ENCODE measurements at regions not wholly inside any gene's neighbourhood (a gene's known extent, or its start where the extent isn't known, plus 50 kb on each side); places are given as distances from the start of the nearest gene placed in this dataset.

DNA sequence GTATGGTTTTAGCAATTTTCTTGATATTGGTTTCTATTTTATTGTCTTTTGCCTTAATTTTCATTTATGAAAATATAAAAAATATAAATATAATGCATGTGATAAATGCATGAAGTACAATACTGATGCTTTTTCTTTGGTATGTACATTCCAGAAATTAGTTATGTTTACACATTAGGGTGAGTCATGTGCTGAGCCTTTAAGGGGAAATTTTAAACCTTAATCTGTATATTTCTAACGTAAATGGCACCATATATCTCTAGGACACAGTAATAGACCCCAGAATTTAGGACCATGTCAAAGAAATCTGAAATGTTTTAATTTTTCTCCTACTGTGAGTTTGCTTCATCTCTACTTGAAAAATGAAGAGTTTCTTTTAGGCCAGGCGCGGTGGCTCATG lies 117.8 kb upstream of the SPRY1 start:
- no peak for TF ChIP-seq EZH2phosphoT487 (IDR thresholded peaks at IDR 0.05; ENCODE audit: borderline replicate concordance, low read length)
- TF ChIP-seq, protein P1, sequence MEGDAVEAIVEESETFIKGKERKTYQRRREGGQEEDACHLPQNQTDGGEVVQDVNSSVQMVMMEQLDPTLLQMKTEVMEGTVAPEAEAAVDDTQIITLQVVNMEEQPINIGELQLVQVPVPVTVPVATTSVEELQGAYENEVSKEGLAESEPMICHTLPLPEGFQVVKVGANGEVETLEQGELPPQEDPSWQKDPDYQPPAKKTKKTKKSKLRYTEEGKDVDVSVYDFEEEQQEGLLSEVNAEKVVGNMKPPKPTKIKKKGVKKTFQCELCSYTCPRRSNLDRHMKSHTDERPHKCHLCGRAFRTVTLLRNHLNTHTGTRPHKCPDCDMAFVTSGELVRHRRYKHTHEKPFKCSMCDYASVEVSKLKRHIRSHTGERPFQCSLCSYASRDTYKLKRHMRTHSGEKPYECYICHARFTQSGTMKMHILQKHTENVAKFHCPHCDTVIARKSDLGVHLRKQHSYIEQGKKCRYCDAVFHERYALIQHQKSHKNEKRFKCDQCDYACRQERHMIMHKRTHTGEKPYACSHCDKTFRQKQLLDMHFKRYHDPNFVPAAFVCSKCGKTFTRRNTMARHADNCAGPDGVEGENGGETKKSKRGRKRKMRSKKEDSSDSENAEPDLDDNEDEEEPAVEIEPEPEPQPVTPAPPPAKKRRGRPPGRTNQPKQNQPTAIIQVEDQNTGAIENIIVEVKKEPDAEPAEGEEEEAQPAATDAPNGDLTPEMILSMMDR (IDR thresholded peaks at IDR 0.05; ENCODE audit: low read depth, low read length, poor library complexity, severe bottlenecking), result no peak
- Histone ChIP-seq H3K27ac (ENCODE audit: low read depth, low read length) (no peak overlapping the region), H3K4me3 (ENCODE audit: low read length) (no peak overlapping the region), H3K4me2 (ENCODE audit: low read length) (no peak overlapping the region), H3K4me1 (ENCODE audit: control insufficient read depth, low read length) (no peaks in the 10 kb centered on the region), H3K9me2 (replicated peaks; ENCODE audit: control insufficient read depth, low read length) (no peaks in the 10 kb centered on the region), H3F3A (ENCODE audit: control insufficient read depth, insufficient read depth) (no peaks in the 10 kb centered on the region), H3K36me3 (ENCODE audit: control insufficient read depth, low read length) (no peaks in the 10 kb centered on the region), H4K20me1 (ENCODE audit: control insufficient read depth, insufficient read depth, low read depth, low read length) (no peaks in the 10 kb centered on the region), H3K9me3 (ENCODE audit: control insufficient read depth, insufficient read depth, low read length) (no peaks in the 10 kb centered on the region), H3K79me2 (ENCODE audit: control insufficient read depth, low read length) (no peaks in the 10 kb centered on the region), H3K27me3 (ENCODE audit: control insufficient read depth, low read length) (no peaks in the 10 kb centered on the region)

DNA sequence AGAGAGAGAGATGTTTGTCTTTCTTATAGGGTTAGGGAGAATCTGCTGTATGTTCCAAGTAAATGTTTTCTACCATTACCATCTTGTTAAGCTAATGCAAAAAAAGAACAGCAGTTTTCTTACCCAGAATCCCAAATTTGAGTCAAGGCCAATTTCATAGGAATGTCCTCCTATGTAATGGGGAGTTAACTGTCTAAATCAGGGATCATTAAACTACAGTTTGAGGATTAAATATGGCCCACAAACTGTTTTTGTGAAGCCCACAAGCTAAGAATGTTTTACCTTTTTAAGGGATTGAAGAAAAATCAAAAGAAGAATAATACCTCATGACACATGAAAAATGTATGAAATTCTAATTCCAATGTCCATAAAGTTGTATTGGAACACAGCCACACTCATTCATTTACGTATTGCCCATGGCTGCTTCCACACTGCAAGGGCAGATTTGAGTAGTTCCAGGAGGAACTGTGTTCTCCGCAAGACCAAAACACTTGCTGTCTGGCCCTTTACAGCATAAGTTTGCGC lies 113.2 kb upstream of the SPRY1 start:
- H3K27ac ChIP-seq (ENCODE audit: low read depth, low read length), result no peak overlapping the region
- no peaks in the 10 kb centered on the region for H3K9me3 ChIP-seq (ENCODE audit: control insufficient read depth, insufficient read depth, low read length)
- H3K36me3 ChIP-seq (ENCODE audit: control insufficient read depth, low read length), result no peaks in the 10 kb centered on the region
- no peaks in the 10 kb centered on the region for H3F3A ChIP-seq (ENCODE audit: control insufficient read depth, insufficient read depth)
- no peaks in the 10 kb centered on the region for H3K79me2 ChIP-seq (ENCODE audit: control insufficient read depth, low read length)
- H3K9me2 ChIP-seq (replicated peaks; ENCODE audit: control insufficient read depth, low read length), result no peaks in the 10 kb centered on the region
- H3K27me3 ChIP-seq (ENCODE audit: control insufficient read depth, low read length), result no peaks in the 10 kb centered on the region
- TF ChIP-seq, protein P1 (IDR thresholded peaks at IDR 0.05; ENCODE audit: low read depth, low read length, poor library complexity, severe bottlenecking), result no peak
- TF ChIP-seq EZH2phosphoT487 (IDR thresholded peaks at IDR 0.05; ENCODE audit: borderline replicate concordance, low read length), result no peak
- H3K4me3 ChIP-seq (ENCODE audit: low read length), result no peak overlapping the region
- no peaks in the 10 kb centered on the region for H4K20me1 ChIP-seq (ENCODE audit: control insufficient read depth, insufficient read depth, low read depth, low read length)
- no peak overlapping the region for H3K4me2 ChIP-seq (ENCODE audit: low read length)
- H3K4me1 ChIP-seq (ENCODE audit: control insufficient read depth, low read length), result peaks cover 9% of the 10 kb centered on the region

DNA sequence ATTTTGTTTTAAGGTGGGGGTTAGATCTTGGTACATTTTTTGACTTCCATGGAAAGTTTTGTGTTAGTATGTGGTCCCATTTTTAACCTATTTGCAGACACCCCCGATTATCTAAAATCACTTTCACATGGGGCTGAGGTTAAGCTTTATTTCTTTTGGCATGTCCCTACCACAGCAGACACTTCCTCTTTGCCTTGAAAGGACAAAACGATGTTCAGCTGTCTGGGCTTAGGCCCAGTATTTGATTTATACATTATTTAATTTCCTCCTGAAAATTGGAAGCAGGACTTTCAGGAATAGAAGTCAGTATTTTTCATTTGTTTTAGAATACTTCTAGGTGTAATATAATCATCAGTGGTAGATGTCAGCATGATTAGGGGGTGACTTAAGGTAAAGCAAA lies 112.4 kb upstream of the SPRY1 start:
- no peak overlapping the region for H3K4me3 ChIP-seq (ENCODE audit: low read length)
- no peaks in the 10 kb centered on the region for H3K27me3 ChIP-seq (ENCODE audit: control insufficient read depth, low read length)
- H3K79me2 ChIP-seq (ENCODE audit: control insufficient read depth, low read length), result no peaks in the 10 kb centered on the region
- no peak overlapping the region for H3K27ac ChIP-seq (ENCODE audit: low read depth, low read length)
- H3K9me3 ChIP-seq (ENCODE audit: control insufficient read depth, insufficient read depth, low read length), result no peaks in the 10 kb centered on the region
- no peaks in the 10 kb centered on the region for H4K20me1 ChIP-seq (ENCODE audit: control insufficient read depth, insufficient read depth, low read depth, low read length)
- H3K36me3 ChIP-seq (ENCODE audit: control insufficient read depth, low read length), result no peaks in the 10 kb centered on the region
- H3K9me2 ChIP-seq (replicated peaks; ENCODE audit: control insufficient read depth, low read length), result no peaks in the 10 kb centered on the region
- TF ChIP-seq, protein P1 (IDR thresholded peaks at IDR 0.05; ENCODE audit: low read depth, low read length, poor library complexity, severe bottlenecking), result no peak
- no peak for TF ChIP-seq EZH2phosphoT487 (IDR thresholded peaks at IDR 0.05; ENCODE audit: borderline replicate concordance, low read length)
- H3F3A ChIP-seq (ENCODE audit: control insufficient read depth, insufficient read depth), result no peaks in the 10 kb centered on the region
- H3K4me2 ChIP-seq (ENCODE audit: low read length), result no peak overlapping the region
- peaks cover 12% of the 10 kb centered on the region for H3K4me1 ChIP-seq (ENCODE audit: control insufficient read depth, low read length)
